GM12878 (cell line): ENCODE measurements at regions not wholly inside any gene's neighbourhood (a gene's known extent, or its start where the extent isn't known, plus 50 kb on each side); places are given as distances from the start of the nearest gene placed in this dataset. TPM values are rescaled to one million over a fixed set of nuclear protein-coding genes. Genes with fewer than 3 reads are reported as not detected.

Source experiments
- small RNA-seq: library from RNA; depleted of rRNA; stranded (forward); fragments of <200 nt; gene quantifications from one replicate; pipeline ENCODE3, GENCODE V24; 2014

Small RNA genes lying in the stretch of these regions (small RNA-seq; reads per million reads assigned to genes)
- not detected for gene RF00019
- not detected for gene RNU1-119P
